Mesenchymal stem cell (in vitro differentiated cells and primary cell): ENCODE measurements at regions not wholly inside any gene's neighbourhood (a gene's known extent, or its start where the extent isn't known, plus 50 kb on each side); places are given as distances from the start of the nearest gene placed in this dataset.

Source experiments
- DNase-seq: peaks from one replicate; pipeline ENCODE4 v3.0.0-alpha.2; 2013
- H2AFZ ChIP-seq: one replicate; pipeline ENCODE4 v1.6.1; 2013; ENCODE audit warnings: low read depth, mild to moderate bottlenecking, control low read depth, inconsistent platforms, low read length, moderate library complexity
- H2AK5ac ChIP-seq: 2 replicates; pipeline ENCODE4 v1.6.1; 2013; ENCODE audit warnings: low read length, moderate library complexity, mild to moderate bottlenecking, inconsistent platforms; ENCODE audit not compliant: severe bottlenecking
- H2BK120ac ChIP-seq: one replicate; pipeline ENCODE4 v1.6.1; 2013; ENCODE audit warnings: low read depth, mild to moderate bottlenecking, inconsistent platforms, low read length, moderate library complexity
- H2BK12ac ChIP-seq, 2 experiments: one replicate each; pipeline ENCODE4 v1.6.1; 2013; ENCODE audit warnings: inconsistent platforms in 2 of 2, low read length in 2 of 2, mild to moderate bottlenecking in 2 of 2, moderate library complexity in 2 of 2, control low read depth in 1 of 2
- H2BK15ac ChIP-seq: one replicate; pipeline ENCODE4 v1.6.1; 2013; ENCODE audit warnings: mild to moderate bottlenecking, low read depth, inconsistent platforms; ENCODE audit not compliant: poor library complexity, severe bottlenecking
- H2BK5ac ChIP-seq: 2 replicates; pipeline ENCODE4 v1.6.1; 2013; ENCODE audit warnings: low read depth, mild to moderate bottlenecking, low read length, control low read depth, inconsistent platforms; ENCODE audit not compliant: poor library complexity, severe bottlenecking
- H3K14ac ChIP-seq, 2 experiments: one replicate each; pipeline ENCODE4 v1.6.1; 2013; ENCODE audit warnings: inconsistent platforms in 2 of 2, low read length in 2 of 2, control low read depth in 1 of 2, mild to moderate bottlenecking in 1 of 2, moderate library complexity in 1 of 2
- H3K18ac ChIP-seq, 2 experiments: one replicate each; pipeline ENCODE4 v1.6.1; 2013; ENCODE audit warnings: inconsistent platforms in 2 of 2, low read length in 2 of 2, control low read depth in 1 of 2, low read depth in 1 of 2, mild to moderate bottlenecking in 1 of 2
- H3K23ac ChIP-seq, 2 experiments: one replicate each; pipeline ENCODE4 v1.6.1; 2013; ENCODE audit warnings: inconsistent platforms in 2 of 2, low read length in 2 of 2, mild to moderate bottlenecking in 2 of 2, moderate library complexity in 2 of 2, control low read depth in 1 of 2
- H3K27ac ChIP-seq: 2 replicates; pipeline ENCODE4 v1.5.1; 2013; ENCODE audit warnings: mild to moderate bottlenecking, moderate library complexity, low read length, control low read depth, inconsistent platforms; ENCODE audit not compliant: poor library complexity, severe bottlenecking
- H3K27me3 ChIP-seq, 2 experiments: 2 replicates each; pipeline versions ENCODE4 v1.6.1 to v1.7.0; 2013; ENCODE audit warnings: low read length in 2 of 2, mild to moderate bottlenecking in 2 of 2, moderate library complexity in 2 of 2, control low read depth in 1 of 2, inconsistent platforms in 1 of 2; ENCODE audit not compliant: control insufficient read depth in 1 of 2, insufficient read depth in 1 of 2
- H3K36me3 ChIP-seq, 2 experiments: 2 replicates each; pipeline versions ENCODE4 v1.6.1 to v1.7.0; 2013; ENCODE audit warnings: low read length in 2 of 2, control low read depth in 1 of 2, inconsistent platforms in 1 of 2, low read depth in 1 of 2, mild to moderate bottlenecking in 1 of 2; ENCODE audit not compliant: insufficient read depth in 2 of 2, control insufficient read depth in 1 of 2
- H3K4ac ChIP-seq, 2 experiments: one replicate each; pipeline ENCODE4 v1.6.1; 2013; ENCODE audit warnings: inconsistent platforms in 2 of 2, low read length in 2 of 2, mild to moderate bottlenecking in 2 of 2, moderate library complexity in 2 of 2, control low read depth in 1 of 2, low read depth in 1 of 2
- H3K4me1 ChIP-seq: 2 replicates; pipeline ENCODE4 v1.6.1; 2013; ENCODE audit warnings: low read depth, low read length, control low read depth; ENCODE audit not compliant: control insufficient read depth, insufficient read depth
- H3K4me2 ChIP-seq: 2 replicates; pipeline ENCODE4 v1.6.1; 2013; ENCODE audit warnings: low read length, mild to moderate bottlenecking, inconsistent platforms; ENCODE audit not compliant: poor library complexity, severe bottlenecking
- H3K4me3 ChIP-seq, 2 experiments: 2 replicates each; pipeline versions ENCODE4 v1.5.1 to v1.7.0; 2013; ENCODE audit warnings: low read length in 2 of 2, mild to moderate bottlenecking in 2 of 2, control low read depth in 1 of 2, low read depth in 1 of 2; ENCODE audit not compliant: insufficient read depth in 1 of 2
- H3K79me1 ChIP-seq: replicated peaks from 2 replicates; pipeline ENCODE4 v1.6.1; 2013; ENCODE audit warnings: mild to moderate bottlenecking, control low read depth, low read length, inconsistent platforms; ENCODE audit not compliant: poor library complexity, severe bottlenecking
- H3K9ac ChIP-seq: 2 replicates; pipeline ENCODE4 v1.7.0; 2013; ENCODE audit warnings: mild to moderate bottlenecking, low read length, moderate library complexity
- H3K9me3 ChIP-seq: 2 replicates; pipeline ENCODE4 v1.7.0; 2013; ENCODE audit warnings: mild to moderate bottlenecking, low read length; ENCODE audit not compliant: control insufficient read depth
- H4K8ac ChIP-seq: one replicate; pipeline ENCODE4 v1.6.1; 2013; ENCODE audit warnings: inconsistent platforms, mild to moderate bottlenecking, low read length, moderate library complexity
- H4K91ac ChIP-seq: one replicate; pipeline ENCODE4 v1.6.1; 2013; ENCODE audit warnings: mild to moderate bottlenecking, low read length, inconsistent platforms
- WGBS: methylation state at CpG from one replicate; pipeline ENCODE4 v1.1.7; 2013; ENCODE audit warnings: mixed read lengths; 5-methylcytosine and 5-hydroxymethylcytosine counted together

- Histone ChIP-seq H4K91ac (no peak overlapping the region), H2BK120ac (no peak overlapping the region), H3K14ac (no peak overlapping the region), H3K4me2 (no peak overlapping the region), H3K4me1 (peaks cover 2% of the 10 kb centered on the region), H3K9me3 (no peaks in the 10 kb centered on the region), H3K9ac (no peak overlapping the region), H3K23ac (no peak overlapping the region), H2AFZ (no peak overlapping the region), H3K4me3 (no peak overlapping the region), H3K4ac (no peak overlapping the region), H4K8ac (no peak overlapping the region), H3K27me3 (no peaks in the 10 kb centered on the region), H3K36me3 (no peaks in the 10 kb centered on the region), H2BK15ac (no peak overlapping the region), H2BK5ac (no peak overlapping the region), H3K27ac (no peak overlapping the region), H3K79me1 (no peaks in the 10 kb centered on the region), H2AK5ac (no peak overlapping the region), H2BK12ac (no peak overlapping the region), H3K18ac (no peak overlapping the region)
- 91% methylated on average over 4 of the region's 5 CpGs for WGBS
- no peak for DNase-seq
These were observed 56.5 kb upstream of the CWC22 start for GRCh38 chr2:180063494-180064092.

- H3K18ac ChIP-seq, result no peak overlapping the region
These were observed 55.1 kb upstream of the CWC22 start for GRCh38 chr2:180062178-180062577.

GRCh38 chr2:180061546-180061945, 54.4 kb upstream of the CWC22 start:
- Histone ChIP-seq H3K23ac (no peak overlapping the region), H3K9ac (no peak overlapping the region), H2BK12ac (no peak overlapping the region), H3K14ac (no peak overlapping the region), H3K18ac (no peak overlapping the region), H2AK5ac (no peak overlapping the region), H3K79me1 (no peaks in the 10 kb centered on the region), H2BK5ac (no peak overlapping the region), H3K36me3 (no peaks in the 10 kb centered on the region), H3K4me3 (no peak overlapping the region), H3K4ac (no peak overlapping the region), H3K9me3 (no peaks in the 10 kb centered on the region), H4K91ac (no peak overlapping the region), H2BK15ac (no peak overlapping the region), H4K8ac (no peak overlapping the region), H2BK120ac (no peak overlapping the region), H3K4me1 (peaks cover 2% of the 10 kb centered on the region), H2AFZ (no peak overlapping the region), H3K27ac (no peak overlapping the region), H3K27me3 (no peaks in the 10 kb centered on the region), H3K4me2 (no peak overlapping the region)
- 100% methylated on average over 1 of the region's 3 CpGs for WGBS
- no peak for DNase-seq

More at GRCh38 chr2:180062178-180062577, 55.1 kb upstream of the CWC22 start:
- H2BK12ac ChIP-seq, result no peak overlapping the region
- no peak overlapping the region for H3K14ac ChIP-seq
- H3K27ac ChIP-seq, result no peak overlapping the region
- no peak overlapping the region for H2AFZ ChIP-seq
- no peak overlapping the region for H2BK5ac ChIP-seq
- no peak overlapping the region for H3K9ac ChIP-seq
- no peak overlapping the region for H3K4me2 ChIP-seq
- no peak overlapping the region for H2AK5ac ChIP-seq
- no peaks in the 10 kb centered on the region for H3K9me3 ChIP-seq
- no peak overlapping the region for H4K91ac ChIP-seq
- H3K4me3 ChIP-seq, result no peak overlapping the region
- WGBS, result 93% methylated on average over 3 of the region's 4 CpGs
- H4K8ac ChIP-seq, result no peak overlapping the region
- no peaks in the 10 kb centered on the region for H3K79me1 ChIP-seq
- peaks cover 2% of the 10 kb centered on the region for H3K4me1 ChIP-seq
- H3K23ac ChIP-seq, result no peak overlapping the region
- no peak overlapping the region for H3K4ac ChIP-seq
- no peaks in the 10 kb centered on the region for H3K27me3 ChIP-seq
- no peak overlapping the region for H2BK15ac ChIP-seq
- H3K36me3 ChIP-seq, result no peaks in the 10 kb centered on the region
- DNase-seq, result no peak
- H2BK120ac ChIP-seq, result no peak overlapping the region

- Histone ChIP-seq H3K79me1 (no peaks in the 10 kb centered on the region), H3K4ac (no peak overlapping the region), H3K9ac (no peak overlapping the region), H3K27ac (no peak overlapping the region), H2BK12ac (no peak overlapping the region), H3K4me3 (no peak overlapping the region), H2BK120ac (no peak overlapping the region), H2BK15ac (no peak overlapping the region), H2AFZ (no peak overlapping the region), H4K91ac (no peak overlapping the region), H3K36me3 (no peaks in the 10 kb centered on the region), H2BK5ac (no peak overlapping the region), H4K8ac (no peak overlapping the region), H3K18ac (no peak overlapping the region), H3K23ac (no peak overlapping the region), H3K14ac (no peak overlapping the region), H3K27me3 (no peaks in the 10 kb centered on the region), H3K9me3 (no peaks in the 10 kb centered on the region), H3K4me1 (peaks cover 2% of the 10 kb centered on the region), H2AK5ac (no peak overlapping the region), H3K4me2 (no peak overlapping the region)
- WGBS, result 78% methylated on average over 11 of the region's 11 CpGs
- DNase-seq, result no peak
These were observed 54.0 kb upstream of the CWC22 start for GRCh38 chr2:180061085-180061484.
